ENCODE measurements at regions not wholly inside any gene's neighbourhood (a gene's known extent, or its start where the extent isn't known, plus 50 kb on each side); places are given as distances from the start of the nearest gene placed in this dataset.
"Not testable (repeated sequence)": the region's sequence is repeated elsewhere in the genome, so short reads cannot be mapped to it uniquely, and the experiment has no call there.

- FAIRE-seq: no peak
These were observed 97.0 kb upstream of the CDC42BPA start for GRCh38 chr1:227415115-227415790.

GRCh38 chr1:227411066-227411465 lies 92.8 kb upstream of the CDC42BPA start:
- no peak for FAIRE-seq

GRCh38 chr1:227406332-227406731 lies 88.0 kb upstream of the CDC42BPA start:
- not testable (repeated sequence) for FAIRE-seq

- no peak for FAIRE-seq
These were observed 85.2 kb upstream of the CDC42BPA start for GRCh38 chr1:227403535-227403934.

GRCh38 chr1:227401562-227402342 lies 83.5 kb upstream of the CDC42BPA start:
- no peak for FAIRE-seq

GRCh38 chr1:227399152-227399730 lies 80.9 kb upstream of the CDC42BPA start:
- FAIRE-seq: no peak

GRCh38 chr1:227397354-227397978 lies 79.2 kb upstream of the CDC42BPA start:
- FAIRE-seq: no peak

GRCh38 chr1:227396539-227397353 lies 78.5 kb upstream of the CDC42BPA start:
- no peak for FAIRE-seq

GRCh38 chr1:227395426-227396028 lies 77.2 kb upstream of the CDC42BPA start:
- no peak for FAIRE-seq

GRCh38 chr1:227392984-227393764 lies 74.9 kb upstream of the CDC42BPA start:
- FAIRE-seq: no peak

GRCh38 chr1:227391879-227392278 lies 73.6 kb upstream of the CDC42BPA start:
- FAIRE-seq: no peak

GRCh38 chr1:227391211-227391610 lies 72.9 kb upstream of the CDC42BPA start:
- no peak for FAIRE-seq

GRCh38 chr1:227390525-227390924 lies 72.2 kb upstream of the CDC42BPA start:
- FAIRE-seq: no peak

GRCh38 chr1:227388214-227389168 lies 70.2 kb upstream of the CDC42BPA start:
- no peak for FAIRE-seq

GRCh38 chr1:227379555-227379892 lies 61.2 kb upstream of the CDC42BPA start:
- no peak for FAIRE-seq

- FAIRE-seq: no peak
These were observed 60.7 kb upstream of the CDC42BPA start for GRCh38 chr1:227378871-227379554.

GRCh38 chr1:227378181-227378580 lies 59.9 kb upstream of the CDC42BPA start:
- no peak for FAIRE-seq

- FAIRE-seq: no peak
These were observed 56.6 kb upstream of the CDC42BPA start for GRCh38 chr1:227374846-227375245.

- FAIRE-seq: no peak
These were observed 54.4 kb upstream of the CDC42BPA start for GRCh38 chr1:227372726-227373130.
